Ascending aorta (tissue), 2 donors: ENCODE measurements at regions not wholly inside any gene's neighbourhood (a gene's known extent, or its start where the extent isn't known, plus 50 kb on each side); places are given as distances from the start of the nearest gene placed in this dataset.
"Not testable (repeated sequence)": the region's sequence is repeated elsewhere in the genome, so short reads cannot be mapped to it uniquely, and the experiment has no call there.

Experiments
- DNase-seq, 2 donors: peaks; one replicate each; pipeline ENCODE4 v3.0.0-alpha.2; 2019; ENCODE audit warnings: low spot score in 2 of 2
- H3K27ac ChIP-seq, 2 donors: fragments of 200-600 bp; sonication (generic); one replicate each; pipeline ENCODE4 v1.5.1; 2016 to 2017; ENCODE audit warnings: mild to moderate bottlenecking in 1 of 2
- H3K27me3 ChIP-seq: fragments of 200-600 bp; sonication (generic); one replicate; pipeline ENCODE4 v1.5.1; 2017
- H3K36me3 ChIP-seq, 2 donors: fragments of 200-600 bp; sonication (generic); one replicate each; pipeline ENCODE4 v1.5.1; 2016
- H3K4me1 ChIP-seq, 2 donors: fragments of 200-600 bp; sonication (generic); one replicate each; pipeline ENCODE4 v1.5.1; 2016 to 2017; ENCODE audit warnings: mild to moderate bottlenecking in 1 of 2
- H3K4me3 ChIP-seq, 2 donors: fragments of 200-600 bp; sonication (generic); one replicate each; pipeline ENCODE4 v1.5.1; 2016 to 2017; ENCODE audit warnings: mild to moderate bottlenecking in 1 of 2
- H3K9me3 ChIP-seq, 2 donors: fragments of 200-600 bp; sonication (generic); one replicate each; pipeline ENCODE4 v1.5.1; 2016
- intact Hi-C: fragments of 100-400 bp; cut with DNase I; formaldehyde crosslinking; loops from one replicate; pipeline ENCODE4 v1.15.1; 2023
- TF ChIP-seq, protein P1 (sequence below), 3 experiments: fragments of 200-600 bp in 2 of 3; fragments of 450-650 bp in 1 of 3; sonication (generic) in 2 of 3; IDR thresholded peaks; one replicate each; pipeline ENCODE4 v1.5.1; 2016 to 2019; ENCODE audit warnings: antibody characterized with exemption in 3 of 3, mild to moderate bottlenecking in 1 of 3, moderate library complexity in 1 of 3

DNA sequence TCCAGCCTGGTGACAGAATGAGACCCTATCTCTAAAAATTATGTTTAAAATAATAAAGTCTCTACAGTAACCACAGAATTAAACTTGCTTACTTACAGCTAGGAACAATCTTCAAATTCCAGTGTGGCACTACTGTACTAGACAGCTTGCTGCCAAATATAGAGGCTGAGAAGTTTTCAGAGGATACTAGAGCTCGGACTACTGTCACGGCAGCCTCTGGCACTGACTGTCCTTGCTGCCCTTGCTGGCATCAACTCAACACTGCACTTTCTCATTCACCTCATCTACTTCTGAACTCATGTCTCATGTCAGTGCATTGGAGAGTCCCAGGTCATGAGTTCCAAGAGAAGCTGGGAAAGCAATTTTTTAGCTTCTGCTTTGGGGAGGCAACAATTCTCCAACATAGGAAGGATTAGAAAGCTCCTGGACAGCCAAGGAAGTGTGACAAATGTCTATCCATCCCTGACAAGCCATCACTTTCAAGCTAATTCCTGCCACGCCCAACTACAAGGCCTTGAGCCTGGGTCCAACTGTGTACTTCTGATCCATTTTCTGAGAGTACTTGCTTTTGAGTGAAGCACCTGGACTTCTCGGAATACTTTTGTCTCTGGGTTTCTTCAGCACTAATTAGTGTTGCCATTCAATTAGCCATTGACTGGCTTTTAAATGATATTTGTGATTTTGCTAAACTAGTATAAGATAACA, 98.6 kb upstream of the NR3C2 start:
- Histone ChIP-seq H3K9me3 (peaks cover 0 to under 1% of the 10 kb centered on the region in 2 donors), H3K4me3 (no peak overlapping the region), H3K27ac (no peak overlapping the region), H3K27me3 (no peaks in the 10 kb centered on the region), H3K36me3 (no peaks in the 10 kb centered on the region), H3K4me1 (no peaks in the 10 kb centered on the region)
- TF ChIP-seq, protein P1, sequence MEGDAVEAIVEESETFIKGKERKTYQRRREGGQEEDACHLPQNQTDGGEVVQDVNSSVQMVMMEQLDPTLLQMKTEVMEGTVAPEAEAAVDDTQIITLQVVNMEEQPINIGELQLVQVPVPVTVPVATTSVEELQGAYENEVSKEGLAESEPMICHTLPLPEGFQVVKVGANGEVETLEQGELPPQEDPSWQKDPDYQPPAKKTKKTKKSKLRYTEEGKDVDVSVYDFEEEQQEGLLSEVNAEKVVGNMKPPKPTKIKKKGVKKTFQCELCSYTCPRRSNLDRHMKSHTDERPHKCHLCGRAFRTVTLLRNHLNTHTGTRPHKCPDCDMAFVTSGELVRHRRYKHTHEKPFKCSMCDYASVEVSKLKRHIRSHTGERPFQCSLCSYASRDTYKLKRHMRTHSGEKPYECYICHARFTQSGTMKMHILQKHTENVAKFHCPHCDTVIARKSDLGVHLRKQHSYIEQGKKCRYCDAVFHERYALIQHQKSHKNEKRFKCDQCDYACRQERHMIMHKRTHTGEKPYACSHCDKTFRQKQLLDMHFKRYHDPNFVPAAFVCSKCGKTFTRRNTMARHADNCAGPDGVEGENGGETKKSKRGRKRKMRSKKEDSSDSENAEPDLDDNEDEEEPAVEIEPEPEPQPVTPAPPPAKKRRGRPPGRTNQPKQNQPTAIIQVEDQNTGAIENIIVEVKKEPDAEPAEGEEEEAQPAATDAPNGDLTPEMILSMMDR (IDR thresholded peaks at IDR 0.05), result no peak
- no peak for DNase-seq
- intact Hi-C loops, result no loop called here

DNA sequence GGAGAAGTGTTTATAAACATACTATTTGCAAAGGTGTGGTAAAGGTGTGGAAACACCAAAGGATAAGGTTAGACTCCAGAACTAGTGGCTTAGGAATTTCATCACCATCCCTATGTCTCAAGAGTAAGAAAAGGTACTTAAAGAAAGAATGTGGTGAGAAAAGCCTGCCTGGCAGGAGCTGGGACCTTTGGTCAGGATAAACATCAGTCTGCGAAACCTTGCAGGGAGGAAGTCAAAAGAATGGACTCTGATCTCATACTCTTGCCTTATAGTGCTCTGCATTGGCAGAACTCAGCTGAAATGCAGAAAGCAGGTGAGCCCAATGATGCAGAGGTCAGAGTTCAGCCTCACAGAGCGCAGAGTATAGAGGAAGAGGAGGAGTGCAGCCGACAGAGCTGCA, 97.2 kb upstream of the NR3C2 start:
- Histone ChIP-seq H3K36me3 (no peaks in the 10 kb centered on the region), H3K4me3 (no peak overlapping the region), H3K9me3 (peaks cover 0 to 8% of the 10 kb centered on the region in 2 donors), H3K4me1 (no peaks in the 10 kb centered on the region), H3K27ac (no peak overlapping the region), H3K27me3 (no peaks in the 10 kb centered on the region)
- TF ChIP-seq, protein P1 (IDR thresholded peaks at IDR 0.05), result no peak
- intact Hi-C loops, result no loop called here
- no peak for DNase-seq

DNA sequence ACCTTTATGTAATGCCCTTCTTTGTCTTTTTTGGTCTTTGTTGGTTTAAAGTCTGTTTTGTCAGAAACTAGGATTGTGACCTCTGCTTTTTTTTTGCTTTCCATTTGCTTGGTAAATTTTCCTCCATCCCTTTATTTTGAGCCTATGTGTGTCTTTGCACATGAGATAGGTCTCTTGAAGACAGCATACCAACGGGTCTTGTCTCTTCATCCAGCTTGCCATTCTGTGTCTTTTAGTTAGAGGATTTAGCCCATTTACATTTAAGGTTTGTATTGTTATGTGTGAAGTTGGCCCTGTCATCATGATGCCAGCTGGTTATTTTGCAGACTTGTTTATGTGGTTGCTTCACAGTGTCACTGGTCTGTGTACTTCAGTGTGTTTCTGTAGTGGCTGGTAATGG, 91.6 kb upstream of the NR3C2 start:
- H3K27me3 ChIP-seq, H3K4me1 ChIP-seq, H3K4me3 ChIP-seq, H3K36me3 ChIP-seq, DNase-seq, H3K27ac ChIP-seq, intact Hi-C loops: not testable (repeated sequence)
- peaks cover 0 to 38% of the 10 kb centered on the region in 2 donors for H3K9me3 ChIP-seq

DNA sequence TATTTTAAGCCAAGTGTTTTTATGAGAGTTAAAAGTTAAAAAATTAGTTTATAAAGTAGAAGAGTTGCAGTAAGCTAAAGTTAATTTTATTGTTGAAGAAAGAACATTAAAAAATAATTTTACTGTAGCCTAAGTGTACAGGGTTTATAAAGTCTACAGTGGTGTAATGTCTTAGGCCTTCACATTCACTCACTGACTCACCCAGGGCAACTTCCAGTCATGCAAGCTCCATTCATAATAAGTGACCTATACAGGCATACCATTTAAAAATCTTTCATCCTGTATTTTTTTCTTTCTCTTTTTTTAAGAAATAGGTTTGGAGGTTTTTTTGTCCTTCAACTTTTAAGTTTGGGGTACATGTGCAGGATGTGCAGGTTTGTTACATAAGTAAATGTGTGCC, 87.9 kb upstream of the NR3C2 start:
- no peak overlapping the region for H3K27ac ChIP-seq
- H3K36me3 ChIP-seq, result no peaks in the 10 kb centered on the region
- DNase-seq, result no peak
- no peaks in the 10 kb centered on the region for H3K4me1 ChIP-seq
- intact Hi-C loops, result no loop called here
- H3K27me3 ChIP-seq, result no peaks in the 10 kb centered on the region
- no peak overlapping the region for H3K4me3 ChIP-seq
- TF ChIP-seq, protein P1 (IDR thresholded peaks at IDR 0.05), result no peak
- H3K9me3 ChIP-seq, result peaks cover 0 to 30% of the 10 kb centered on the region in 2 donors

DNA sequence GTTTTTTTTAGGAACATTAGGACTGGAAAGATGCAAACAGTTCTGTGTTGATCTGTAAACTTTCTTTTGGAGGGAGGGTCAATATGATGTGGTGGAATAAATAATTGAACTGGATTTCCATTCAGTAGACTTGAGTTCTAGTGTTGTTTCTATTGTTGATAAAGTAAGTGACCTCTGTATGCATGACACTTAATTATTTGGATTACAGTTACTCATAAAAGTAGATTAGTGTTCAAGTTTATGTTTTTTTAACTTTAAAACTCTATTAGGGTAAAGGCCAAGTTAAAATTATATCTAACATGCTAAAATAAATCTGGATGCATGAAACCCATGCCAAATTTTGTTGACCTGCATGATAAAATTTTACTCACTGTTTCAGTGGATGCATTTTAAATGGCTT, 85.4 kb upstream of the NR3C2 start:
- no peaks in the 10 kb centered on the region for H3K27me3 ChIP-seq
- no peak for DNase-seq
- no peaks in the 10 kb centered on the region for H3K36me3 ChIP-seq
- peaks cover 0 to 12% of the 10 kb centered on the region in 2 donors for H3K9me3 ChIP-seq
- TF ChIP-seq, protein P1 (IDR thresholded peaks at IDR 0.05), result no peak
- H3K4me3 ChIP-seq, result no peak overlapping the region
- no peak overlapping the region for H3K27ac ChIP-seq
- intact Hi-C loops, result no loop called here
- no peaks in the 10 kb centered on the region for H3K4me1 ChIP-seq

DNA sequence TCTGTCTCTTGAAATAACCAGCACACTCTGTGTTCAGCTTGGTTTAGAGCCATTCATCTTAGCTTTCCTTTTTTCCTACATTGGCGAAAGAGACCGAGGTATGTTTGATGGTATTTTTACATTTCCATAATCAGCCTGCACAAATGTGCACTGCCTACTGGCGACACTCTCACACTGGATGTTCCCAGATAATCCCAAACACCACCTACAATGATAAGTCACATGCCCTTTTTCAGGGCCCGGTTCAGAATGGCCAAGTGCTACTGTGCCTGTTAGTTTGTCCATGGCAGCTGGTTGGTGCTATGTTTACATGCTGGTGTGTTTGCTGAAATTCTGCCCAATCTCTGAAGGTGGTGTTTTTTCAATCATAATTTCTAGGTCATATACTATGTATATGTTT, 80.8 kb upstream of the NR3C2 start:
- intact Hi-C loops, result no loop called here
- H3K27ac ChIP-seq, result no peak overlapping the region
- no peak for DNase-seq
- TF ChIP-seq, protein P1 (IDR thresholded peaks at IDR 0.05), result no peak
- H3K36me3 ChIP-seq, result no peaks in the 10 kb centered on the region
- no peak overlapping the region for H3K4me3 ChIP-seq
- H3K9me3 ChIP-seq, result no peaks in the 10 kb centered on the region
- no peaks in the 10 kb centered on the region for H3K27me3 ChIP-seq
- H3K4me1 ChIP-seq, result no peaks in the 10 kb centered on the region
